Epidermal melanocyte (primary cell): ENCODE measurements at regions not wholly inside any gene's neighbourhood (a gene's known extent, or its start where the extent isn't known, plus 50 kb on each side); places are given as distances from the start of the nearest gene placed in this dataset.

Experiments used
- DNase-seq: peaks from one replicate; pipeline ENCODE4 v3.0.0; 2011; ENCODE audit warnings: low spot score; ENCODE audit not compliant: insufficient read length

GRCh38 chr15:47294765-47295259, 422.5 kb upstream of the SEMA6D start:
- DNase-seq = no peak

- DNase-seq = no peak
These were observed 420.4 kb upstream of the SEMA6D start for GRCh38 chr15:47296881-47297280.

- DNase-seq = no peak
These were observed 417.4 kb upstream of the SEMA6D start for GRCh38 chr15:47299846-47300434.

DNA sequence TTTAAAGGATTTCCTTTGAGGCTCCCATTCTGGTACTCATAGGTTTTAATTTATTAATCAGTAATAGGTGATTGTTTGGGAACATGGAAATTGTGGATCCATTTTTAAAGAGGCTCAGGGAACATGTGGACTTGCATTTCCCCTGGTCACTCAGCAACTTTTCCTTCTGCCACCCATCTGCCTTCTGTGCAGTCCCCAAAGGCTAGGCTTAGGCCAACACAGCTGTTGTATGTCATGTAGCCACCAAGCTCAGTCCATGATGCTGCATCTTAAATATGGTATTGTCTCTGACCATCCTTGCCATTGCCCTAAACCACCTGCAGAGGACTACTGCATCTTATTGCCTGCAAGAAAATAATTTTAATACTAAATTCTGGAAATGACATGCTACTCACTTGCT, 416.7 kb upstream of the SEMA6D start:
- DNase-seq = no peak

DNA sequence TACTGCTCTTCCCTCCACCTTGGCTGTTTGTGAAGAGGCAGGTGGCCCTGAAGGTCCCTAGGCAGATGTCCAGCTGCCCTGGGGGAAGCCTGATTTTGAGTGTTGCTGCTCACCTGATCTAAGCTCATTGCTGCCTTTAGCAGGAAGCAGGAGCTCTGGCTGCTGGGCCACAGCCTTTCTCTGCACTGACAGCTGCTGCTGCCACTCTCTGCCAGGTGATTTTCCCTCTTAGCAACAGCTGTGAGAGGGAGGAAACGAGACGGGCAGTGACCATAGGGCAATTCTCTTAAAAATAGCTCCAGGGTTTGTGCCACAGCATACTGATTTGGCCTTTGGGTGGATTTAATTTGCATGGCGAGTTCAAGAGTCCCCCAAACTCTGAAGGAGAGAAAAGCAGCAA, 415.8 kb upstream of the SEMA6D start:
- no peak for DNase-seq

DNA sequence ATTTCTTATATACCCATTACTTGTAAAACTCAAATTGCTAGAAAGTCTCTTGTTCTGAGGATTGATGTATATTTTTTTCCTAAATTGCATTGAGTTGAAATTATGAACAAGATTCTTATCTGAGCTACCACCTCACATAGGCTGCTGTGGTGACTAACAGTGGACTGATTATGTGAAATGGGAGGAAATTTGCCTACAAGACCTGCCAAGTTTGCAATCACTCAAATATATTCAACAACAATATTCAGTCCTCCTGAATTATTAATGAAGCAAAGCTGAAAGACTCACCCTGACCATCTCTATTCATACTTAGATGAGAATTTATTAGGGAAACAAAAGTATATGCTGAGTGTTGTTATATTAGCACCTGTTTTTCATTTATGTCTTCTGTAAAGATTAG, 412.6 kb upstream of the SEMA6D start:
- DNase-seq = no peak

- no peak for DNase-seq
These were observed 405.1 kb upstream of the SEMA6D start for GRCh38 chr15:47312161-47312560.

DNA sequence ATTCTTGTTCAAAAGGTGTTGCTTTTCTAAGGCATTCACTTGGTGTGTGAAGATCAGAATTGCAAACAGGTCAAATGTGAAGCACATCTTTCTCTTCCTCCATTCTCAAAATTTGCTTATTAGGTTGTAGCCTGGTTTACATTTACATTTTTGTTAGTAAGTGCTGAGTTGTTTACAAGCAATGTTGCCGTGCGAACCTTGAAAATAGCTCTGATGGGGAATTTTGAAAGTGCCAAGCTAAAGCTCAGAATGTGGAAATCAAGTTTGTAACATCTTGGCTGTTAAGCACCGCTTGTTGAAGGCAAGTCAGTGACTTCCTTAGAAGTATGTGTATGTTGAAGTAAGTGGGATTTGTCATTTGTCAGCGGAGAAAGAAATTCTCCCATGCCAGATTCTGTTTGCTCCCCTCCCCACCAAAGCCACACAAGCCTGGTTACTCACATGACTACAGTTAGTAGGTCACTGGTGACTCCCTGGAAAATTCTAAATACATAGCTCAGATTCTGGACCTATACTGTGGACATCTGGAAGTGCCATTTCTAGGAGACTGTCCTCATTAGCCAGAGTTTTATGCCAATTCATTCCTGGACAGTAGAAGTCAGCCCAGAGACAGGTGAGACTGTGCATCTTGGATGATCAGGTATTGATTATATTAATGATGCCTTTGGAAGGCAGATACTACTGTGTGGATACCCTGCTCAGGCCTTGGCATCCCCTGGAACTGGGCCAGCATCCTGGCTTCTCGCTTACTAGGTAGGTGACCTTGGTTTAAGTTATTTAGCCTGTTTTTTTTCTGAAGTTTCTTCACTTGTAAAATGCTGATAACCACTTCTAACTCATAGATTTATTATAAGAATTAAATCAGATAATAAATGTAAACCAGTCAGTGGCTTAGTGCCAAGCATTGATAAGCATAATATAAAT, 390.6 kb upstream of the SEMA6D start:
- no peak for DNase-seq

- DNase-seq = no peak
These were observed 385.4 kb upstream of the SEMA6D start for GRCh38 chr15:47331829-47332393.

GRCh38 chr15:47332481-47332880, 384.8 kb upstream of the SEMA6D start:
- DNase-seq = no peak

GRCh38 chr15:47333734-47334133, 383.6 kb upstream of the SEMA6D start:
- no peak for DNase-seq

- no peak for DNase-seq
These were observed 382.3 kb upstream of the SEMA6D start for GRCh38 chr15:47334805-47335535.

DNA sequence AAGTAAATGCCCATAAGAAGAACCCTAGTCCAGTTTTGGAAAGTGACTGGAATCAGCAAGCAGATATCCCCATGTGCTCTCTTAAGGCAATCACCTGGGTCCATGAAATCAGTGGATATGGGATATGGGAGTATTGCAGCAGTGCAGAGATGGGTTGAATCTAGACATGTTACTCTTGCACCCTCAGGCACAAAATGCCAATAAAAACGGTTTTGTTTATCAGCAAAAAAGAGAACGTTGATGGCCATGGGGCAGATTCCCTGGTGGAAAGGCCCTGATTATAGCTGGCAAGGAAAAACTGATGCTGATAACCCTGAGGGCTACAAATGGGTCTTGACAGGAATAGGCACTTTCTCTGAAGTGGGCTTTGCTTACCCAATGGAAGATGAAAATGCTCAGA, 380.2 kb upstream of the SEMA6D start:
- DNase-seq = no peak

GRCh38 chr15:47337836-47338235, 379.5 kb upstream of the SEMA6D start:
- no peak for DNase-seq

GRCh38 chr15:47338771-47339170, 378.5 kb upstream of the SEMA6D start:
- no peak for DNase-seq

- DNase-seq = no peak
These were observed 377.3 kb upstream of the SEMA6D start for GRCh38 chr15:47339800-47340570.

GRCh38 chr15:47340571-47340920, 376.8 kb upstream of the SEMA6D start:
- DNase-seq = no peak

DNA sequence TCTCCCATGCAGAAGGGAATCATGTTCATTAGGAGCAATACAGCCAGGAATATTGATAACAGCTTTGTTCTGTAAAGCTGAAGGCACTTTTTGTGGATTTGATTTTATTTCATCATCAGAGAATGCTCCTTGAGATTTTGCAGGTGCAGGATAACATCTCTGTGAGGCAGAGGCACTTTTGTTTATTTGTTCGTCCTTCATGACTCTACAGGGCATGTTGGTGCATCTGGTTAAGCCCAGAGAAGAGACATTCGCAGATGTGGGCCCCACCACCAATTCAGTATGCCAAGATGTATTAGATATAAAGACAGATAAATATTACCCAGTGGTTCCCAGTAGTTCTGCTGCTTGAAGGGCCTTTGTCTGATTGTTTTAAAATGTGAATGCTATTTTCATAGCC, 368.1 kb upstream of the SEMA6D start:
- no peak for DNase-seq

GRCh38 chr15:47351501-47351900, 365.8 kb upstream of the SEMA6D start:
- DNase-seq = no peak

DNA sequence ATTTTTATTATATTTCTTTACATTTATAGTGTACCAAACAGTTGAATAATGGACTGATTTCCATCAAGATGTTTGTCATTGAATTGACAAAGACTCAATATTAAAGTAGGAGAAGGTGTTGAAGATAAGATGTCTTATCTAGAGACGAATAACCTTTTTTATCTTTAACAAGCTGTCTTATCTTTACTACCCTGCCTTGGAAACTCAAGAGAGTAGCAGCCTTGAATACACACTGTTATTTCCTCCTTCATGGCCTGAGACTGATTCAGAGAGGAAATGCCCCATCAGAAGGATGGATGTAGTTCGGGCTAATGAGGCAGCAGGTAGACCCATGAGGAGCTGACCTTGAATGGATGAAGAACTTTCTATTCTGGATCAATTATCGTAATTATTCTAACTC, 365.1 kb upstream of the SEMA6D start:
- DNase-seq = no peak

GRCh38 chr15:47355759-47356158, 361.5 kb upstream of the SEMA6D start:
- no peak for DNase-seq
